Ascending aorta (tissue), 2 donors: ENCODE measurements at regions not wholly inside any gene's neighbourhood (a gene's known extent, or its start where the extent isn't known, plus 50 kb on each side); places are given as distances from the start of the nearest gene placed in this dataset.

Source experiments
- DNase-seq, 2 donors: peaks; one replicate each; pipeline ENCODE4 v3.0.0-alpha.2; 2019; ENCODE audit warnings: low spot score in 2 of 2
- H3K27ac ChIP-seq, 2 donors: fragments of 200-600 bp; sonication (generic); one replicate each; pipeline ENCODE4 v1.5.1; 2016 to 2017; ENCODE audit warnings: mild to moderate bottlenecking in 1 of 2
- H3K27me3 ChIP-seq: fragments of 200-600 bp; sonication (generic); one replicate; pipeline ENCODE4 v1.5.1; 2017
- H3K36me3 ChIP-seq, 2 donors: fragments of 200-600 bp; sonication (generic); one replicate each; pipeline ENCODE4 v1.5.1; 2016
- H3K4me1 ChIP-seq, 2 donors: fragments of 200-600 bp; sonication (generic); one replicate each; pipeline ENCODE4 v1.5.1; 2016 to 2017; ENCODE audit warnings: mild to moderate bottlenecking in 1 of 2
- H3K4me3 ChIP-seq, 2 donors: fragments of 200-600 bp; sonication (generic); one replicate each; pipeline ENCODE4 v1.5.1; 2016 to 2017; ENCODE audit warnings: mild to moderate bottlenecking in 1 of 2
- H3K9me3 ChIP-seq, 2 donors: fragments of 200-600 bp; sonication (generic); one replicate each; pipeline ENCODE4 v1.5.1; 2016
- CTCF ChIP-seq, 3 experiments: fragments of 200-600 bp in 2 of 3; fragments of 450-650 bp in 1 of 3; sonication (generic) in 2 of 3; IDR thresholded peaks; one replicate each; pipeline ENCODE4 v1.5.1; 2016 to 2019; ENCODE audit warnings: antibody characterized with exemption in 3 of 3, mild to moderate bottlenecking in 1 of 3, moderate library complexity in 1 of 3
- intact Hi-C: fragments of 100-400 bp; cut with DNase I; formaldehyde crosslinking; loops from one replicate; pipeline ENCODE4 v1.15.1; 2023

- Histone ChIP-seq H3K27ac (no peak overlapping the region), H3K36me3 (no peaks in the 10 kb centered on the region), H3K9me3 (no peaks in the 10 kb centered on the region), H3K27me3 (no peaks in the 10 kb centered on the region), H3K4me1 (no peaks in the 10 kb centered on the region), H3K4me3 (no peak overlapping the region)
- TF ChIP-seq CTCF (IDR thresholded peaks at IDR 0.05): no peak
- DNase-seq: no peak
- intact Hi-C loops: no loop called here
These were observed 161.3 kb upstream of the EYA4 start for GRCh38 chr6:133079901-133080300.

GRCh38 chr6:133083248-133083967, 157.7 kb upstream of the EYA4 start:
- no peak for TF ChIP-seq CTCF (IDR thresholded peaks at IDR 0.05)
- H3K4me1 ChIP-seq: no peaks in the 10 kb centered on the region

GRCh38 chr6:133085471-133085870, 155.7 kb upstream of the EYA4 start:
- DNase-seq: no peak
- H3K4me1 ChIP-seq: no peaks in the 10 kb centered on the region
- intact Hi-C loops: no loop called here
- no peaks in the 10 kb centered on the region for H3K36me3 ChIP-seq
- H3K4me3 ChIP-seq: no peak overlapping the region
- no peaks in the 10 kb centered on the region for H3K9me3 ChIP-seq
- H3K27ac ChIP-seq: no peak overlapping the region
- H3K27me3 ChIP-seq: no peaks in the 10 kb centered on the region
- TF ChIP-seq CTCF (IDR thresholded peaks at IDR 0.05): no peak

More at GRCh38 chr6:133083248-133083967, 157.7 kb upstream of the EYA4 start:
- intact Hi-C loops: no loop called here
- no peak overlapping the region for H3K27ac ChIP-seq
- H3K9me3 ChIP-seq: no peaks in the 10 kb centered on the region
- H3K27me3 ChIP-seq: no peaks in the 10 kb centered on the region
- H3K4me3 ChIP-seq: no peak overlapping the region
- H3K36me3 ChIP-seq: no peaks in the 10 kb centered on the region
- DNase-seq: no peak

- no peak for TF ChIP-seq CTCF (IDR thresholded peaks at IDR 0.05)
- H3K27ac ChIP-seq: no peak overlapping the region
- no peaks in the 10 kb centered on the region for H3K36me3 ChIP-seq
- H3K27me3 ChIP-seq: no peaks in the 10 kb centered on the region
- no peak overlapping the region for H3K4me3 ChIP-seq
- intact Hi-C loops: no loop called here
- H3K9me3 ChIP-seq: no peaks in the 10 kb centered on the region
- H3K4me1 ChIP-seq: no peaks in the 10 kb centered on the region
- no peak for DNase-seq
These were observed 155.3 kb upstream of the EYA4 start for GRCh38 chr6:133085896-133086295.

- intact Hi-C loops: no loop called here
- TF ChIP-seq CTCF (IDR thresholded peaks at IDR 0.05): no peak
- H3K27me3 ChIP-seq: no peaks in the 10 kb centered on the region
These were observed 152.0 kb upstream of the EYA4 start for GRCh38 chr6:133088931-133089695.

More at GRCh38 chr6:133088931-133089695, 152.0 kb upstream of the EYA4 start:
- no peaks in the 10 kb centered on the region for H3K9me3 ChIP-seq
- H3K4me1 ChIP-seq: no peaks in the 10 kb centered on the region
- no peak overlapping the region for H3K27ac ChIP-seq
- H3K4me3 ChIP-seq: no peak overlapping the region
- DNase-seq: no peak
- H3K36me3 ChIP-seq: no peaks in the 10 kb centered on the region
